ENCODE measurements at regions not wholly inside any gene's neighbourhood (a gene's known extent, or its start where the extent isn't known, plus 50 kb on each side); places are given as distances from the start of the nearest gene placed in this dataset.
"Not testable (repeated sequence)": the region's sequence is repeated elsewhere in the genome, so short reads cannot be mapped to it uniquely, and the experiment has no call there.

- DNase-seq (ENCODE audit: extremely low spot score); POLR2A ChIA-PET; CTCF ChIA-PET: not testable (repeated sequence)
- TF ChIP-seq CTCF (IDR thresholded peaks at IDR 0.05; ENCODE audit: control extremely low read depth, extremely low read depth, low read depth, missing control alignments), result peak; percentile 42
Observed at GRCh38 chr15:31650055-31650701, 323.5 kb downstream of the KLF13 start.

GRCh38 chr15:31656915-31657314, 330.3 kb downstream of the KLF13 start:
- DNase-seq (ENCODE audit: extremely low spot score); POLR2A ChIA-PET: not testable (repeated sequence)
- CTCF ChIA-PET, result interaction anchor here (0.7 kb wide), 1 partner anchor 192 kb away, joined by 3 read pairs; no protein-coding TSS in a partner anchor

- TF ChIP-seq CTCF (IDR thresholded peaks at IDR 0.05; ENCODE audit: control extremely low read depth, extremely low read depth, low read depth, missing control alignments), result no peak
- no peak for DNase-seq (ENCODE audit: extremely low spot score)
- ChIA-PET POLR2A (no interaction called here), CTCF (no interaction called here)
Observed at GRCh38 chr15:31660816-31661215, 334.2 kb downstream of the KLF13 start.

GRCh38 chr15:31665732-31666131, 339.1 kb downstream of the KLF13 start:
- DNase-seq (ENCODE audit: extremely low spot score); CTCF ChIA-PET; POLR2A ChIA-PET: not testable (repeated sequence)

- POLR2A ChIA-PET; CTCF ChIA-PET; DNase-seq (ENCODE audit: extremely low spot score): not testable (repeated sequence)
Observed at GRCh38 chr15:31669158-31669908, 342.7 kb downstream of the KLF13 start.

- DNase-seq (ENCODE audit: extremely low spot score); CTCF ChIA-PET; POLR2A ChIA-PET: not testable (repeated sequence)
Observed at GRCh38 chr15:31673263-31673662, 346.6 kb downstream of the KLF13 start.

GRCh38 chr15:31681529-31682259, 348.6 kb upstream of the CHRNA7 start:
- POLR2A ChIA-PET; DNase-seq (ENCODE audit: extremely low spot score); CTCF ChIA-PET: not testable (repeated sequence)

GRCh38 chr15:31687088-31687487, 343.2 kb upstream of the CHRNA7 start:
- DNase-seq (ENCODE audit: extremely low spot score); POLR2A ChIA-PET; CTCF ChIA-PET: not testable (repeated sequence)

- POLR2A ChIA-PET, CTCF ChIA-PET: not testable (repeated sequence)
- peak; percentile 8 for DNase-seq (ENCODE audit: extremely low spot score)
Observed at GRCh38 chr15:31696509-31696908, 333.8 kb upstream of the CHRNA7 start.

- POLR2A ChIA-PET; CTCF ChIA-PET; DNase-seq (ENCODE audit: extremely low spot score): not testable (repeated sequence)
Observed at GRCh38 chr15:31705076-31705678, 325.1 kb upstream of the CHRNA7 start.

GRCh38 chr15:31707944-31708702, 322.2 kb upstream of the CHRNA7 start:
- POLR2A ChIA-PET, result not testable (repeated sequence)

GRCh38 chr15:31708703-31709327, 321.5 kb upstream of the CHRNA7 start:
- POLR2A ChIA-PET; DNase-seq (ENCODE audit: extremely low spot score); CTCF ChIA-PET: not testable (repeated sequence)

More at GRCh38 chr15:31707944-31708702, 322.2 kb upstream of the CHRNA7 start:
- DNase-seq (ENCODE audit: extremely low spot score); CTCF ChIA-PET: not testable (repeated sequence)

- POLR2A ChIA-PET; DNase-seq (ENCODE audit: extremely low spot score); CTCF ChIA-PET: not testable (repeated sequence)
Observed at GRCh38 chr15:31709479-31709878, 320.8 kb upstream of the CHRNA7 start.

- CTCF ChIA-PET; DNase-seq (ENCODE audit: extremely low spot score); POLR2A ChIA-PET: not testable (repeated sequence)
Observed at GRCh38 chr15:31710806-31711205, 319.5 kb upstream of the CHRNA7 start.

- DNase-seq (ENCODE audit: extremely low spot score); POLR2A ChIA-PET; CTCF ChIA-PET: not testable (repeated sequence)
Observed at GRCh38 chr15:31715208-31715607, 315.1 kb upstream of the CHRNA7 start.

Measured in GM10248 (cell line).